ENCODE measurements at regions not wholly inside any gene's neighbourhood (a gene's known extent, or its start where the extent isn't known, plus 50 kb on each side); places are given as distances from the start of the nearest gene placed in this dataset.
"Not testable (repeated sequence)": the region's sequence is repeated elsewhere in the genome, so short reads cannot be mapped to it uniquely, and the experiment has no call there.

DNA sequence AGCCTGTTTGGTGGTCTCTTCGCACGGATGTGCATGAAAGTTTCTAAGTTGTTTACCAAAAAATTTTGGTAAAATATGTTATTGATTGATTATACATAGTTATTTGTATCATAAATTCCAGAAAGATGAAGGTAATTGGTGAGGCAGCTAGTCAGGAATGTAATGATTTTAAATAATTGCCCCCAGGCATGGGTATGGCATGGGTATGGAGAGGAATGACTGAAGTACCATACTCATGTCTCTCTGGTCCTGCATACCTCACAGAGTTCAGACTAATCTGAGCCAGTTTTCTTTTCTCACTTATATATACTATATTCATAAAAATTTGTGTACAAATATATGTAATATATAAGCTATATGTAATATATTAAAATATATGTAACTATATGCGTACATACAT, 329.0 kb upstream of the TECRL start:
- H3K14ac ChIP-seq (ENCODE audit: low read length): no peak overlapping the region
- H2BK12ac ChIP-seq (ENCODE audit: low read length): no peak overlapping the region
- H4K12ac ChIP-seq (ENCODE audit: low read depth, low read length): no peak overlapping the region
- H3K36me3 ChIP-seq (ENCODE audit: control insufficient read depth in 1 of 2, insufficient read depth in 2 of 2, low read length in 2 of 2): no peaks in the 10 kb centered on the region
- H3K4ac ChIP-seq (ENCODE audit: low read depth, low read length): no peak overlapping the region
- no peak for DNase-seq
- no peak overlapping the region for H4K91ac ChIP-seq (ENCODE audit: low read depth, low read length)
- no peak overlapping the region for H2AFZ ChIP-seq (ENCODE audit: insufficient read depth, low read length, poor library complexity)
- H3K18ac ChIP-seq (ENCODE audit: low read length): no peak overlapping the region
- no CpG with 5 or more reads among the region's 3 CpGs for WGBS (ENCODE audit: extremely low coverage, insufficient coverage, insufficient read length)
- H3K79me1 ChIP-seq (ENCODE audit: low read length): no peaks in the 10 kb centered on the region
- H2BK120ac ChIP-seq (ENCODE audit: insufficient read depth, low read length, poor library complexity): no peak overlapping the region
- no peak overlapping the region for H3K23ac ChIP-seq (ENCODE audit: low read length)
- no peak overlapping the region for H3K27ac ChIP-seq (ENCODE audit: low read depth, low read length)
- no peak overlapping the region for H3K9ac ChIP-seq (ENCODE audit: low read length)
- H4K8ac ChIP-seq (ENCODE audit: low read depth, low read length): no peak overlapping the region
- no peaks in the 10 kb centered on the region for H3K27me3 ChIP-seq (ENCODE audit: insufficient read depth, low read length)
- no peak overlapping the region for H3K4me2 ChIP-seq (ENCODE audit: low read length)
- no peak overlapping the region for H3K4me3 ChIP-seq (ENCODE audit: low read depth, low read length)
- H3K4me1 ChIP-seq (ENCODE audit: control insufficient read depth in 1 of 2, insufficient read depth in 2 of 2, low read length in 2 of 2): no peaks in the 10 kb centered on the region
- no peaks in the 10 kb centered on the region for H3K79me2 ChIP-seq (ENCODE audit: control insufficient read depth, insufficient read depth, low read length, poor library complexity)
- H3K9me3 ChIP-seq (ENCODE audit: insufficient read depth, low read depth, low read length): no peaks in the 10 kb centered on the region
- no peak overlapping the region for H2BK5ac ChIP-seq (ENCODE audit: low read depth, low read length, poor library complexity)
- no peak overlapping the region for H2AK5ac ChIP-seq (ENCODE audit: low read length)

DNA sequence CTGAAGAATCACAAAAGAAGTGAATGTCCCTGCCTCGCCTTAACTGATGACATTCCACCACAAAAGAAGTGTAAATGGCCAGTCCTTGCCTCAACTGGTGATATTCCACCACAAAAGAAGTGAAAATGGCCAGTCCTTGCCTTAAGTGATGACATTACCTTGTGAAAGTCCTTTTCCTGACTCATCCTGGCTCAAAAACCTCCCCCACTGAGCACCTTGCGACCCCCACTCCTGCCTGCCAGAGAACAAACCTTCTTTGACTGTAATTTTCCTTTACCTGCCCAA, 328.5 kb upstream of the TECRL start:
- H4K91ac ChIP-seq (ENCODE audit: low read depth, low read length); H3K79me2 ChIP-seq (ENCODE audit: control insufficient read depth, insufficient read depth, low read length, poor library complexity); H3K27me3 ChIP-seq (ENCODE audit: insufficient read depth, low read length); H4K12ac ChIP-seq (ENCODE audit: low read depth, low read length); H3K23ac ChIP-seq (ENCODE audit: low read length); H2BK120ac ChIP-seq (ENCODE audit: insufficient read depth, low read length, poor library complexity); H2BK12ac ChIP-seq (ENCODE audit: low read length); H3K36me3 ChIP-seq (ENCODE audit: control insufficient read depth in 1 of 2, insufficient read depth in 2 of 2, low read length in 2 of 2); H3K79me1 ChIP-seq (ENCODE audit: low read length); H3K18ac ChIP-seq (ENCODE audit: low read length); DNase-seq; H3K9ac ChIP-seq (ENCODE audit: low read length); H3K4me2 ChIP-seq (ENCODE audit: low read length); H2AFZ ChIP-seq (ENCODE audit: insufficient read depth, low read length, poor library complexity); H2AK5ac ChIP-seq (ENCODE audit: low read length); H4K8ac ChIP-seq (ENCODE audit: low read depth, low read length); H3K4me3 ChIP-seq (ENCODE audit: low read depth, low read length); H3K4me1 ChIP-seq (ENCODE audit: control insufficient read depth in 1 of 2, insufficient read depth in 2 of 2, low read length in 2 of 2); H3K14ac ChIP-seq (ENCODE audit: low read length); H3K9me3 ChIP-seq (ENCODE audit: insufficient read depth, low read depth, low read length); H3K4ac ChIP-seq (ENCODE audit: low read depth, low read length); H3K27ac ChIP-seq (ENCODE audit: low read depth, low read length); H2BK5ac ChIP-seq (ENCODE audit: low read depth, low read length, poor library complexity): not testable (repeated sequence)
- WGBS (ENCODE audit: extremely low coverage, insufficient coverage, insufficient read length): no CpG with 5 or more reads among the region's 2 CpGs

DNA sequence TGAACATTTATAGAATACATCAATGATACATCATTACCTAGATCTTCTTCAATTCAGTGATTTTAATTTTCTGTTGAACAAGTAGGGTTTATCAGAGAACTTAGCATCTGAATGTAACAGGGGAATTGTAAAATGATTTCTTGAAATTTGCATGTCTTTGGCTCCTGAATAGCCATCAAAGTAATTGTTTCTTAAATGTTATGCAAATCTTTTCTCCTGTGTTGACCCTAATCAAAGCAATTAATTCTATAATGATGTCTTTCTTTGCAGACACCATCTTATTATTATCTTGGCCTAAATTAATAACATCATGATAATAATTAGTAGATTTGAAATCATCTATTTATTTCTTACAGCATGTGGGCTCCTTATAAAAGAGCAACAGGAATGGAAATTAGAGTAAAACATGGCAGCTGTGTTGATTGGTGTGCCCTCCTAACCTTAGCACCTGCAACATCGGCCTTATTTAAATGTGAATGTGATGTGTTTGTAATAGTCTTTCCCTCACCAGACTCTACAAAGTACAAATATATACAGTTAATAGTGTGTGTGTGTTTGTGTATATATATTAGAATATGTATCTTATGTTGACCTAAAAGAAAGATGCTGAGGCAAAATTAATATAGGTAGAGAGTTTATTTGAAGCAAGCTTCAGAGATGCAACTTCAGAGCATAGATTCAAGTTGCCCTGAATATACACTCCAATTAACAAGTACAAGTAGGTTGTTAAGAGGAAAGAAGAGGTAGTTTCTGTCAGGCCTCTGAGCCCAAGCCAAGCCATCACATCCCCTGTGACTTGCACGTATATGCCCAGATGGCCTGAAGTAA, 328.0 kb upstream of the TECRL start:
- H3K27ac ChIP-seq (ENCODE audit: low read depth, low read length): no peak overlapping the region
- H3K36me3 ChIP-seq (ENCODE audit: control insufficient read depth in 1 of 2, insufficient read depth in 2 of 2, low read length in 2 of 2): no peaks in the 10 kb centered on the region
- no peak overlapping the region for H3K9ac ChIP-seq (ENCODE audit: low read length)
- H3K27me3 ChIP-seq (ENCODE audit: insufficient read depth, low read length): no peaks in the 10 kb centered on the region
- H2BK5ac ChIP-seq (ENCODE audit: low read depth, low read length, poor library complexity): no peak overlapping the region
- H3K4me3 ChIP-seq (ENCODE audit: low read depth, low read length): no peak overlapping the region
- no peak overlapping the region for H3K4me2 ChIP-seq (ENCODE audit: low read length)
- H2BK120ac ChIP-seq (ENCODE audit: insufficient read depth, low read length, poor library complexity): no peak overlapping the region
- H4K12ac ChIP-seq (ENCODE audit: low read depth, low read length): no peak overlapping the region
- WGBS (ENCODE audit: extremely low coverage, insufficient coverage, insufficient read length): no CpG with 5 or more reads among the region's 2 CpGs
- no peaks in the 10 kb centered on the region for H3K9me3 ChIP-seq (ENCODE audit: insufficient read depth, low read depth, low read length)
- H3K79me2 ChIP-seq (ENCODE audit: control insufficient read depth, insufficient read depth, low read length, poor library complexity): no peaks in the 10 kb centered on the region
- H2AFZ ChIP-seq (ENCODE audit: insufficient read depth, low read length, poor library complexity): no peak overlapping the region
- no peak overlapping the region for H3K18ac ChIP-seq (ENCODE audit: low read length)
- H3K79me1 ChIP-seq (ENCODE audit: low read length): no peaks in the 10 kb centered on the region
- no peak overlapping the region for H3K14ac ChIP-seq (ENCODE audit: low read length)
- H2BK12ac ChIP-seq (ENCODE audit: low read length): no peak overlapping the region
- DNase-seq: no peak
- no peak overlapping the region for H3K23ac ChIP-seq (ENCODE audit: low read length)
- no peaks in the 10 kb centered on the region for H3K4me1 ChIP-seq (ENCODE audit: control insufficient read depth in 1 of 2, insufficient read depth in 2 of 2, low read length in 2 of 2)
- H2AK5ac ChIP-seq (ENCODE audit: low read length): no peak overlapping the region
- no peak overlapping the region for H4K91ac ChIP-seq (ENCODE audit: low read depth, low read length)
- H3K4ac ChIP-seq (ENCODE audit: low read depth, low read length): no peak overlapping the region
- H4K8ac ChIP-seq (ENCODE audit: low read depth, low read length): no peak overlapping the region

DNA sequence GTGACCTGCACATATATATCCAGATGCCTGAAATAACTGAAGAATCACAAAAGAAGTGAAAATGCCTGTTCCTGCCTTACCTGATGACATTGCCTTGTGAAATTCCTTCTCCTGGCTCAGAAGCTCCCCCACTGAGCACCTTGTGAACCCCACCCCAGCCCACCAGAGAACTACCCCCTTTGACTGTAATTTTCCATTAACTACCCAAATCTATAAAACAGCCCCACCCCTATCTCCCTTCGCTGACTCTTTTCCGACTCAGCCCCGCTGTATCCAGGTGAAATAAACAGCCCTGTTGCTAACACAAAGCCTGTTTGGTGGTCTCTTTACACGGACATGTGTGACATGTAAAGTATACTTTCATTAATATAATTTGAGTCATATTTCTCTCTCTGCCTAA, 320.3 kb upstream of the TECRL start:
- Histone ChIP-seq H4K8ac (ENCODE audit: low read depth, low read length) (no peak overlapping the region), H3K18ac (ENCODE audit: low read length) (no peak overlapping the region), H4K91ac (ENCODE audit: low read depth, low read length) (no peak overlapping the region), H3K4ac (ENCODE audit: low read depth, low read length) (no peak overlapping the region), H2BK5ac (ENCODE audit: low read depth, low read length, poor library complexity) (no peak overlapping the region), H3K79me1 (ENCODE audit: low read length) (no peaks in the 10 kb centered on the region), H3K27me3 (ENCODE audit: insufficient read depth, low read length) (no peaks in the 10 kb centered on the region), H3K4me3 (ENCODE audit: low read depth, low read length) (no peak overlapping the region), H3K36me3 (ENCODE audit: control insufficient read depth in 1 of 2, insufficient read depth in 2 of 2, low read length in 2 of 2) (no peaks in the 10 kb centered on the region), H3K27ac (ENCODE audit: low read depth, low read length) (no peak overlapping the region), H3K4me2 (ENCODE audit: low read length) (no peak overlapping the region), H3K4me1 (ENCODE audit: control insufficient read depth in 1 of 2, insufficient read depth in 2 of 2, low read length in 2 of 2) (no peaks in the 10 kb centered on the region), H4K12ac (ENCODE audit: low read depth, low read length) (no peak overlapping the region), H2AK5ac (ENCODE audit: low read length) (no peak overlapping the region), H3K23ac (ENCODE audit: low read length) (no peak overlapping the region), H3K9me3 (ENCODE audit: insufficient read depth, low read depth, low read length) (no peaks in the 10 kb centered on the region), H3K14ac (ENCODE audit: low read length) (no peak overlapping the region), H3K79me2 (ENCODE audit: control insufficient read depth, insufficient read depth, low read length, poor library complexity) (no peaks in the 10 kb centered on the region), H2BK120ac (ENCODE audit: insufficient read depth, low read length, poor library complexity) (no peak overlapping the region), H2BK12ac (ENCODE audit: low read length) (no peak overlapping the region), H2AFZ (ENCODE audit: insufficient read depth, low read length, poor library complexity) (no peak overlapping the region), H3K9ac (ENCODE audit: low read length) (no peak overlapping the region)
- no CpG with 5 or more reads among the region's 4 CpGs for WGBS (ENCODE audit: extremely low coverage, insufficient coverage, insufficient read length)
- no peak for DNase-seq
